ENCODE measurements at regions not wholly inside any gene's neighbourhood (a gene's known extent, or its start where the extent isn't known, plus 50 kb on each side); places are given as distances from the start of the nearest gene placed in this dataset.

DNA sequence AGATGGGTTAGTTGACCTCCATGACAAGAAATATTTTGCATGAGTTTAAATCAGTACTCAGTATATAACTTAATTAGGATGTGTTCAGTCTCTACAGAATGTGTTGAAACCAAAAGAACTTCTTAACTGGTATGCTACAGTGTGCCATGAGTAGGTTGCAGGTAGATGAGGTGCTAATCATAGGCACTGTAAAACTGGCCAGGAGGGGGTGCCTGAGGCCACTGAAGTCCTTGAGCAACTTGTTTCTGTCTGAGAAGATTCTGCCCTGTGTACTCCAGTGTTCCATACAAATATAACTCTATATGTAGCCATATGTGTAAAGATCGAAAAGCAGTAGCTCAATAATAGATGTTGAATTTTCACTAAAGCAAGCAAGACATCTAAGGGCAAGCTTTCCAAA lies 549.2 kb upstream of the KLF12 start:
- ChIA-PET CTCF (no interaction called here), POLR2A (no interaction called here)
- Mint-ChIP-seq H3K4me1 (peaks cover 14% of the 10 kb centered on the region), H3K9me3 (peaks cover 15% of the 10 kb centered on the region), H3K4me3 (no peak overlapping the region), H3K36me3 (peaks cover 13% of the 10 kb centered on the region; the same call in 1 of the 2 replicates), H3K27me3 (ENCODE audit: low read depth) (no peaks in the 10 kb centered on the region), H3K27ac (no peak overlapping the region)
- no peak for TF ChIP-seq NFE2L1 (CRISPR knock-in tag; IDR thresholded peaks at IDR 0.05)
- no peak for TF ChIP-seq FOXK1 (CRISPR knock-in tag; IDR thresholded peaks at IDR 0.05)
- TF ChIP-seq CREM (CRISPR knock-in tag; IDR thresholded peaks at IDR 0.05), result no peak
- no peak for TF ChIP-seq SP1 (CRISPR knock-in tag; conservative IDR thresholded peaks at IDR 0.05)
- TF ChIP-seq, protein P1, sequence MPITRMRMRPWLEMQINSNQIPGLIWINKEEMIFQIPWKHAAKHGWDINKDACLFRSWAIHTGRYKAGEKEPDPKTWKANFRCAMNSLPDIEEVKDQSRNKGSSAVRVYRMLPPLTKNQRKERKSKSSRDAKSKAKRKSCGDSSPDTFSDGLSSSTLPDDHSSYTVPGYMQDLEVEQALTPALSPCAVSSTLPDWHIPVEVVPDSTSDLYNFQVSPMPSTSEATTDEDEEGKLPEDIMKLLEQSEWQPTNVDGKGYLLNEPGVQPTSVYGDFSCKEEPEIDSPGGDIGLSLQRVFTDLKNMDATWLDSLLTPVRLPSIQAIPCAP (CRISPR knock-in tag; IDR thresholded peaks at IDR 0.05), result no peak
- TF ChIP-seq IRF2 (CRISPR knock-in tag; IDR thresholded peaks at IDR 0.05; ENCODE audit: borderline replicate concordance, low read depth), result no peak
- TF ChIP-seq TCF7 (CRISPR knock-in tag; IDR thresholded peaks at IDR 0.05; ENCODE audit: low read depth), result no peak
- no peak for TF ChIP-seq SMAD4 (CRISPR knock-in tag; IDR thresholded peaks at IDR 0.05)
- TF ChIP-seq, protein P2, sequence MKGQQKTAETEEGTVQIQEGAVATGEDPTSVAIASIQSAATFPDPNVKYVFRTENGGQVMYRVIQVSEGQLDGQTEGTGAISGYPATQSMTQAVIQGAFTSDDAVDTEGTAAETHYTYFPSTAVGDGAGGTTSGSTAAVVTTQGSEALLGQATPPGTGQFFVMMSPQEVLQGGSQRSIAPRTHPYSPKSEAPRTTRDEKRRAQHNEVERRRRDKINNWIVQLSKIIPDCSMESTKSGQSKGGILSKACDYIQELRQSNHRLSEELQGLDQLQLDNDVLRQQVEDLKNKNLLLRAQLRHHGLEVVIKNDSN (CRISPR knock-in tag; IDR thresholded peaks at IDR 0.05), result no peak
- TF ChIP-seq, protein P3, sequence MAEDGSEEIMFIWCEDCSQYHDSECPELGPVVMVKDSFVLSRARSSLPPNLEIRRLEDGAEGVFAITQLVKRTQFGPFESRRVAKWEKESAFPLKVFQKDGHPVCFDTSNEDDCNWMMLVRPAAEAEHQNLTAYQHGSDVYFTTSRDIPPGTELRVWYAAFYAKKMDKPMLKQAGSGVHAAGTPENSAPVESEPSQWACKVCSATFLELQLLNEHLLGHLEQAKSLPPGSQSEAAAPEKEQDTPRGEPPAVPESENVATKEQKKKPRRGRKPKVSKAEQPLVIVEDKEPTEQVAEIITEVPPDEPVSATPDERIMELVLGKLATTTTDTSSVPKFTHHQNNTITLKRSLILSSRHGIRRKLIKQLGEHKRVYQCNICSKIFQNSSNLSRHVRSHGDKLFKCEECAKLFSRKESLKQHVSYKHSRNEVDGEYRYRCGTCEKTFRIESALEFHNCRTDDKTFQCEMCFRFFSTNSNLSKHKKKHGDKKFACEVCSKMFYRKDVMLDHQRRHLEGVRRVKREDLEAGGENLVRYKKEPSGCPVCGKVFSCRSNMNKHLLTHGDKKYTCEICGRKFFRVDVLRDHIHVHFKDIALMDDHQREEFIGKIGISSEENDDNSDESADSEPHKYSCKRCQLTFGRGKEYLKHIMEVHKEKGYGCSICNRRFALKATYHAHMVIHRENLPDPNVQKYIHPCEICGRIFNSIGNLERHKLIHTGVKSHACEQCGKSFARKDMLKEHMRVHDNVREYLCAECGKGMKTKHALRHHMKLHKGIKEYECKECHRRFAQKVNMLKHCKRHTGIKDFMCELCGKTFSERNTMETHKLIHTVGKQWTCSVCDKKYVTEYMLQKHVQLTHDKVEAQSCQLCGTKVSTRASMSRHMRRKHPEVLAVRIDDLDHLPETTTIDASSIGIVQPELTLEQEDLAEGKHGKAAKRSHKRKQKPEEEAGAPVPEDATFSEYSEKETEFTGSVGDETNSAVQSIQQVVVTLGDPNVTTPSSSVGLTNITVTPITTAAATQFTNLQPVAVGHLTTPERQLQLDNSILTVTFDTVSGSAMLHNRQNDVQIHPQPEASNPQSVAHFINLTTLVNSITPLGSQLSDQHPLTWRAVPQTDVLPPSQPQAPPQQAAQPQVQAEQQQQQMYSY (CRISPR knock-in tag; IDR thresholded peaks at IDR 0.05), result no peak
- TF ChIP-seq RORB (CRISPR knock-in tag; IDR thresholded peaks at IDR 0.05), result no peak
- TF ChIP-seq, protein P4, sequence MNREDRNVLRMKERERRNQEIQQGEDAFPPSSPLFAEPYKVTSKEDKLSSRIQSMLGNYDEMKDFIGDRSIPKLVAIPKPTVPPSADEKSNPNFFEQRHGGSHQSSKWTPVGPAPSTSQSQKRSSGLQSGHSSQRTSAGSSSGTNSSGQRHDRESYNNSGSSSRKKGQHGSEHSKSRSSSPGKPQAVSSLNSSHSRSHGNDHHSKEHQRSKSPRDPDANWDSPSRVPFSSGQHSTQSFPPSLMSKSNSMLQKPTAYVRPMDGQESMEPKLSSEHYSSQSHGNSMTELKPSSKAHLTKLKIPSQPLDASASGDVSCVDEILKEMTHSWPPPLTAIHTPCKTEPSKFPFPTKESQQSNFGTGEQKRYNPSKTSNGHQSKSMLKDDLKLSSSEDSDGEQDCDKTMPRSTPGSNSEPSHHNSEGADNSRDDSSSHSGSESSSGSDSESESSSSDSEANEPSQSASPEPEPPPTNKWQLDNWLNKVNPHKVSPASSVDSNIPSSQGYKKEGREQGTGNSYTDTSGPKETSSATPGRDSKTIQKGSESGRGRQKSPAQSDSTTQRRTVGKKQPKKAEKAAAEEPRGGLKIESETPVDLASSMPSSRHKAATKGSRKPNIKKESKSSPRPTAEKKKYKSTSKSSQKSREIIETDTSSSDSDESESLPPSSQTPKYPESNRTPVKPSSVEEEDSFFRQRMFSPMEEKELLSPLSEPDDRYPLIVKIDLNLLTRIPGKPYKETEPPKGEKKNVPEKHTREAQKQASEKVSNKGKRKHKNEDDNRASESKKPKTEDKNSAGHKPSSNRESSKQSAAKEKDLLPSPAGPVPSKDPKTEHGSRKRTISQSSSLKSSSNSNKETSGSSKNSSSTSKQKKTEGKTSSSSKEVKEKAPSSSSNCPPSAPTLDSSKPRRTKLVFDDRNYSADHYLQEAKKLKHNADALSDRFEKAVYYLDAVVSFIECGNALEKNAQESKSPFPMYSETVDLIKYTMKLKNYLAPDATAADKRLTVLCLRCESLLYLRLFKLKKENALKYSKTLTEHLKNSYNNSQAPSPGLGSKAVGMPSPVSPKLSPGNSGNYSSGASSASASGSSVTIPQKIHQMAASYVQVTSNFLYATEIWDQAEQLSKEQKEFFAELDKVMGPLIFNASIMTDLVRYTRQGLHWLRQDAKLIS (CRISPR knock-in tag; IDR thresholded peaks at IDR 0.05; ENCODE audit: borderline replicate concordance), result no peak
- no peak for TF ChIP-seq TP53 (CRISPR knock-in tag; IDR thresholded peaks at IDR 0.05)
- DNase-seq (ENCODE audit: low spot score) (peak; percentile 20), ATAC-seq (peak; percentile 65)

DNA sequence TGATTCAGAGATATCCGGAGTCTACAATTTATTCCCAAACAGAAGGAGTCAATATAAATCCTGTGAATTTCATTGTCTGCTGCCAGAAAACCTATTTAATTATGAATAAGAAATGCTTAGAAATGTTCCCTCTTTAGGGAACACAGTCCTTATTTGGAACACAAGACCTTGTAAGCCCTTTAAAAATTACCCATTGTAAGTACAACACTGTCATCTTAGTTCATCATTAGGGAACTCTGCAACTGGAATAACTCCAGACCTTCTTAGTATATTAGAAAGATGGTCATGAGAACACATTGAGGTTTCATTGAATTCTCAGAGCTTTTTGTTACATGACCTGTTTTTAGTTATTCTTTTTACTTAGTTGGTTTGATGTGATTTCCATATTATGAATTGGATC lies 548.5 kb upstream of the KLF12 start:
- Mint-ChIP-seq H3K9me3 (peaks cover 15% of the 10 kb centered on the region), H3K27ac (no peak overlapping the region), H3K4me1 (peaks cover 7% of the 10 kb centered on the region), H3K36me3 (peaks cover 13% of the 10 kb centered on the region; the same call in 1 of the 2 replicates), H3K4me3 (no peak overlapping the region), H3K27me3 (ENCODE audit: low read depth) (no peaks in the 10 kb centered on the region)
- POLR2A ChIA-PET, result no interaction called here
- CTCF ChIA-PET, result no interaction called here
- no peak for ATAC-seq
- no peak for DNase-seq (ENCODE audit: low spot score)
- TF ChIP-seq ATF1 (CRISPR knock-in tag; IDR thresholded peaks at IDR 0.05), result no peak
- no peak for TF ChIP-seq ETV6 (CRISPR knock-in tag; IDR thresholded peaks at IDR 0.05)
- TF ChIP-seq, protein P5, sequence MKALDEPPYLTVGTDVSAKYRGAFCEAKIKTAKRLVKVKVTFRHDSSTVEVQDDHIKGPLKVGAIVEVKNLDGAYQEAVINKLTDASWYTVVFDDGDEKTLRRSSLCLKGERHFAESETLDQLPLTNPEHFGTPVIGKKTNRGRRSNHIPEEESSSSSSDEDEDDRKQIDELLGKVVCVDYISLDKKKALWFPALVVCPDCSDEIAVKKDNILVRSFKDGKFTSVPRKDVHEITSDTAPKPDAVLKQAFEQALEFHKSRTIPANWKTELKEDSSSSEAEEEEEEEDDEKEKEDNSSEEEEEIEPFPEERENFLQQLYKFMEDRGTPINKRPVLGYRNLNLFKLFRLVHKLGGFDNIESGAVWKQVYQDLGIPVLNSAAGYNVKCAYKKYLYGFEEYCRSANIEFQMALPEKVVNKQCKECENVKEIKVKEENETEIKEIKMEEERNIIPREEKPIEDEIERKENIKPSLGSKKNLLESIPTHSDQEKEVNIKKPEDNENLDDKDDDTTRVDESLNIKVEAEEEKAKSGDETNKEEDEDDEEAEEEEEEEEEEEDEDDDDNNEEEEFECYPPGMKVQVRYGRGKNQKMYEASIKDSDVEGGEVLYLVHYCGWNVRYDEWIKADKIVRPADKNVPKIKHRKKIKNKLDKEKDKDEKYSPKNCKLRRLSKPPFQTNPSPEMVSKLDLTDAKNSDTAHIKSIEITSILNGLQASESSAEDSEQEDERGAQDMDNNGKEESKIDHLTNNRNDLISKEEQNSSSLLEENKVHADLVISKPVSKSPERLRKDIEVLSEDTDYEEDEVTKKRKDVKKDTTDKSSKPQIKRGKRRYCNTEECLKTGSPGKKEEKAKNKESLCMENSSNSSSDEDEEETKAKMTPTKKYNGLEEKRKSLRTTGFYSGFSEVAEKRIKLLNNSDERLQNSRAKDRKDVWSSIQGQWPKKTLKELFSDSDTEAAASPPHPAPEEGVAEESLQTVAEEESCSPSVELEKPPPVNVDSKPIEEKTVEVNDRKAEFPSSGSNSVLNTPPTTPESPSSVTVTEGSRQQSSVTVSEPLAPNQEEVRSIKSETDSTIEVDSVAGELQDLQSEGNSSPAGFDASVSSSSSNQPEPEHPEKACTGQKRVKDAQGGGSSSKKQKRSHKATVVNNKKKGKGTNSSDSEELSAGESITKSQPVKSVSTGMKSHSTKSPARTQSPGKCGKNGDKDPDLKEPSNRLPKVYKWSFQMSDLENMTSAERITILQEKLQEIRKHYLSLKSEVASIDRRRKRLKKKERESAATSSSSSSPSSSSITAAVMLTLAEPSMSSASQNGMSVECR (CRISPR knock-in tag; IDR thresholded peaks at IDR 0.05; ENCODE audit: borderline replicate concordance), result no peak
- TF ChIP-seq, protein P6, sequence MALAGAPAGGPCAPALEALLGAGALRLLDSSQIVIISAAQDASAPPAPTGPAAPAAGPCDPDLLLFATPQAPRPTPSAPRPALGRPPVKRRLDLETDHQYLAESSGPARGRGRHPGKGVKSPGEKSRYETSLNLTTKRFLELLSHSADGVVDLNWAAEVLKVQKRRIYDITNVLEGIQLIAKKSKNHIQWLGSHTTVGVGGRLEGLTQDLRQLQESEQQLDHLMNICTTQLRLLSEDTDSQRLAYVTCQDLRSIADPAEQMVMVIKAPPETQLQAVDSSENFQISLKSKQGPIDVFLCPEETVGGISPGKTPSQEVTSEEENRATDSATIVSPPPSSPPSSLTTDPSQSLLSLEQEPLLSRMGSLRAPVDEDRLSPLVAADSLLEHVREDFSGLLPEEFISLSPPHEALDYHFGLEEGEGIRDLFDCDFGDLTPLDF (CRISPR knock-in tag; IDR thresholded peaks at IDR 0.05), result no peak
- TF ChIP-seq GRHL2 (CRISPR knock-in tag; IDR thresholded peaks at IDR 0.05; ENCODE audit: insufficient replicate concordance, severe bottlenecking), result no peak

Measured in WTC11 (cell line).